ENCODE measurements at regions not wholly inside any gene's neighbourhood (a gene's known extent, or its start where the extent isn't known, plus 50 kb on each side); places are given as distances from the start of the nearest gene placed in this dataset.

- FAIRE-seq (no peak), DNase-seq (no peak)
- Histone ChIP-seq H3K9ac (ENCODE audit: low read length in 3 of 3) (no peak overlapping the region), H3K9me3 (ENCODE audit: control insufficient read depth in 2 of 3, insufficient read depth in 1 of 3, low read length in 3 of 3) (no peaks in the 10 kb centered on the region), H3K36me3 (ENCODE audit: control insufficient read depth in 2 of 3, insufficient read depth in 3 of 3, low read length in 3 of 3) (no peaks in the 10 kb centered on the region), H3K27ac (ENCODE audit: low read depth in 2 of 2, low read length in 2 of 2) (no peak overlapping the region), H3K4me3 (ENCODE audit: low read length in 3 of 3) (no peak overlapping the region), H3K4me1 (ENCODE audit: control insufficient read depth in 2 of 3, insufficient read depth in 2 of 3, low read depth in 1 of 3, low read length in 3 of 3) (no peaks in the 10 kb centered on the region), H3K27me3 (ENCODE audit: control insufficient read depth, insufficient read depth, low read length) (no peaks in the 10 kb centered on the region)
- intact Hi-C loops (cut with DNase I): no loop called here
- TF ChIP-seq, protein P1, sequence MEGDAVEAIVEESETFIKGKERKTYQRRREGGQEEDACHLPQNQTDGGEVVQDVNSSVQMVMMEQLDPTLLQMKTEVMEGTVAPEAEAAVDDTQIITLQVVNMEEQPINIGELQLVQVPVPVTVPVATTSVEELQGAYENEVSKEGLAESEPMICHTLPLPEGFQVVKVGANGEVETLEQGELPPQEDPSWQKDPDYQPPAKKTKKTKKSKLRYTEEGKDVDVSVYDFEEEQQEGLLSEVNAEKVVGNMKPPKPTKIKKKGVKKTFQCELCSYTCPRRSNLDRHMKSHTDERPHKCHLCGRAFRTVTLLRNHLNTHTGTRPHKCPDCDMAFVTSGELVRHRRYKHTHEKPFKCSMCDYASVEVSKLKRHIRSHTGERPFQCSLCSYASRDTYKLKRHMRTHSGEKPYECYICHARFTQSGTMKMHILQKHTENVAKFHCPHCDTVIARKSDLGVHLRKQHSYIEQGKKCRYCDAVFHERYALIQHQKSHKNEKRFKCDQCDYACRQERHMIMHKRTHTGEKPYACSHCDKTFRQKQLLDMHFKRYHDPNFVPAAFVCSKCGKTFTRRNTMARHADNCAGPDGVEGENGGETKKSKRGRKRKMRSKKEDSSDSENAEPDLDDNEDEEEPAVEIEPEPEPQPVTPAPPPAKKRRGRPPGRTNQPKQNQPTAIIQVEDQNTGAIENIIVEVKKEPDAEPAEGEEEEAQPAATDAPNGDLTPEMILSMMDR (IDR thresholded peaks at IDR 0.05; ENCODE audit: borderline replicate concordance, extremely low read depth, insufficient read depth): no peak
Measured at GRCh38 chr11:80837051-80837450, 1396.2 kb upstream of the TENM4 start.

DNA sequence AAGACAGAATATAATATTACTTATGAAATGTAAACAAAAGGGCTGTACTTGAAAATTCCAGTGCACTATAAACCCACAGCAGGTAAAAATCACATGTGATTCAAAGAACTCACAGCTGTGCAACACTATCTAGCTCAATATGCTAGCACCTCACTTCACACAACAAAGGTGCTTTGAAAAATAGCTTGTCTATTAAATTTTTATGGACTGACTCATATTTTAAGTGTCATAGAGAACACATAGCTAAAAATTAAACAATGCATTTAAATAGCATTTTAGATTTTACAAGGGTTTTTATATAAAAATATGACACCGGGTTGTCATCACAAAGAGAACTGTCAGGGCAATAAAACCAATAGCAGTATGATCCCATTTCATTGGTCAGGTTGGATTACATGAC is 1390.5 kb upstream of the TENM4 start:
- intact Hi-C loops (cut with DNase I): no loop called here
- H3K27me3 ChIP-seq (ENCODE audit: control insufficient read depth, insufficient read depth, low read length): no peaks in the 10 kb centered on the region
- no peaks in the 10 kb centered on the region for H3K4me1 ChIP-seq (ENCODE audit: control insufficient read depth in 2 of 3, insufficient read depth in 2 of 3, low read depth in 1 of 3, low read length in 3 of 3)
- H3K4me3 ChIP-seq (ENCODE audit: low read length in 3 of 3): no peak overlapping the region
- no peak overlapping the region for H3K9ac ChIP-seq (ENCODE audit: low read length in 3 of 3)
- no peak overlapping the region for H3K27ac ChIP-seq (ENCODE audit: low read depth in 2 of 2, low read length in 2 of 2)
- no peak for DNase-seq
- H3K9me3 ChIP-seq (ENCODE audit: control insufficient read depth in 2 of 3, insufficient read depth in 1 of 3, low read length in 3 of 3): no peaks in the 10 kb centered on the region
- H3K36me3 ChIP-seq (ENCODE audit: control insufficient read depth in 2 of 3, insufficient read depth in 3 of 3, low read length in 3 of 3): no peaks in the 10 kb centered on the region
- FAIRE-seq: no peak
- TF ChIP-seq, protein P1 (IDR thresholded peaks at IDR 0.05; ENCODE audit: borderline replicate concordance, extremely low read depth, insufficient read depth): no peak

DNA sequence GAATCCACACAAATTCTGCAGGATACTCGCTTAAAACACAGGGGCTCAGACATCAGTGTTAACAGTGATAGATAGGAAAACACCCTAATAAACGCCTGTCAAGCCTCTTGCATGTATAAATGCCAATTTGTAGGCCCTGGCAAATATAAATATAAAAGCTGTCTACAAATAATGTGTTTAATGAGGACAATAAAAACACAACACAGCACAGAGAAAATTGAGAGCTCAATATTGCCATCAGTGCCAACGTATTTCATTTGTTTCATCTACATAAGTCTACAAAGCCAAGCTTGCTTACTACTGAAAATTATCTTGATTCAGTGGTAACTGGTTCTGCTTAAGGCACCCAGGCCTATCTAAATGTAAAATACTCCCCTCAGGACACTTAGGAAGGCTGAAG is 1387.0 kb upstream of the TENM4 start:
- TF ChIP-seq, protein P1 (IDR thresholded peaks at IDR 0.05; ENCODE audit: borderline replicate concordance, extremely low read depth, insufficient read depth): no peak
- H3K36me3 ChIP-seq (ENCODE audit: control insufficient read depth in 2 of 3, insufficient read depth in 3 of 3, low read length in 3 of 3): no peaks in the 10 kb centered on the region
- H3K4me1 ChIP-seq (ENCODE audit: control insufficient read depth in 2 of 3, insufficient read depth in 2 of 3, low read depth in 1 of 3, low read length in 3 of 3): no peaks in the 10 kb centered on the region
- H3K27me3 ChIP-seq (ENCODE audit: control insufficient read depth, insufficient read depth, low read length): no peaks in the 10 kb centered on the region
- no peak overlapping the region for H3K4me3 ChIP-seq (ENCODE audit: low read length in 3 of 3)
- FAIRE-seq (no peak), DNase-seq (no peak)
- no peak overlapping the region for H3K9ac ChIP-seq (ENCODE audit: low read length in 3 of 3)
- no peak overlapping the region for H3K27ac ChIP-seq (ENCODE audit: low read depth in 2 of 2, low read length in 2 of 2)
- no peaks in the 10 kb centered on the region for H3K9me3 ChIP-seq (ENCODE audit: control insufficient read depth in 2 of 3, insufficient read depth in 1 of 3, low read length in 3 of 3)
- intact Hi-C loops (cut with DNase I): no loop called here

- no peak overlapping the region for H3K27ac ChIP-seq (ENCODE audit: low read depth in 2 of 2, low read length in 2 of 2)
- H3K9me3 ChIP-seq (ENCODE audit: control insufficient read depth in 2 of 3, insufficient read depth in 1 of 3, low read length in 3 of 3): no peaks in the 10 kb centered on the region
- no peak for FAIRE-seq
- no peaks in the 10 kb centered on the region for H3K36me3 ChIP-seq (ENCODE audit: control insufficient read depth in 2 of 3, insufficient read depth in 3 of 3, low read length in 3 of 3)
- no peak overlapping the region for H3K9ac ChIP-seq (ENCODE audit: low read length in 3 of 3)
- no peaks in the 10 kb centered on the region for H3K27me3 ChIP-seq (ENCODE audit: control insufficient read depth, insufficient read depth, low read length)
- TF ChIP-seq, protein P1 (IDR thresholded peaks at IDR 0.05; ENCODE audit: borderline replicate concordance, extremely low read depth, insufficient read depth): no peak
- DNase-seq: no peak
- intact Hi-C loops (cut with DNase I): no loop called here
- no peak overlapping the region for H3K4me3 ChIP-seq (ENCODE audit: low read length in 3 of 3)
- H3K4me1 ChIP-seq (ENCODE audit: control insufficient read depth in 2 of 3, insufficient read depth in 2 of 3, low read depth in 1 of 3, low read length in 3 of 3): no peaks in the 10 kb centered on the region
Measured at GRCh38 chr11:80826808-80827207, 1386.0 kb upstream of the TENM4 start.
